IMR-90 (cell line): ENCODE measurements at regions not wholly inside any gene's neighbourhood (a gene's known extent, or its start where the extent isn't known, plus 50 kb on each side); places are given as distances from the start of the nearest gene placed in this dataset.

Experiments used
- ATAC-seq: fragments of 200-7000 bp; cut with Tn5 transposase; 2 replicates; pipeline ENCODE4 v1.9.1; 2020; ENCODE audit warnings: low read depth, mild to moderate bottlenecking, moderate library complexity
- BruUV-seq: library from RNA; stranded (reverse); fragments of 400-500 nt; replicated peaks from 2 replicates; lab custom pipeline; 2021; lab: Mats Ljungman, UMichigan
- CTCF ChIA-PET: fragments of 300-600 bp; formaldehyde crosslinking; extraction: SDS; loops from one replicate; lab custom pipeline; 2021; ENCODE audit warnings: antibody characterized with exemption; lab: Yijun Ruan, JAX
- POLR2A ChIA-PET: fragments of 300-600 bp; sonication (Branson Sonifier 250); formaldehyde crosslinking; loops from one replicate; lab custom pipeline; 2022; ENCODE audit warnings: antibody characterized with exemption; ENCODE audit not compliant: unreplicated experiment; lab: Charles Lee
- DNase-seq: peaks from one replicate; pipeline ENCODE4 v3.0.0; 2013
- H2AFZ ChIP-seq: replicated peaks from 2 replicates; pipeline ENCODE3; 2013; ENCODE audit warnings: low read length, mild to moderate bottlenecking; ENCODE audit not compliant: poor library complexity
- H2AK5ac ChIP-seq: 2 replicates; pipeline ENCODE4 v1.6.1; 2013; ENCODE audit warnings: low read depth, low read length, inconsistent platforms
- H2AK9ac ChIP-seq: replicated peaks from 2 replicates; pipeline ENCODE3; 2013; ENCODE audit warnings: mild to moderate bottlenecking, low read depth, low read length, moderate library complexity; ENCODE audit not compliant: poor library complexity
- H2BK120ac ChIP-seq: 2 replicates; pipeline ENCODE4 v1.6.1; 2013; ENCODE audit warnings: low read depth, low read length, inconsistent platforms
- H2BK15ac ChIP-seq: 3 replicates; pipeline ENCODE4 v1.6.1; 2013; ENCODE audit warnings: low read depth, low read length, inconsistent platforms
- H2BK20ac ChIP-seq: 2 replicates; pipeline ENCODE4 v1.6.1; 2013; ENCODE audit warnings: low read depth, mild to moderate bottlenecking, inconsistent platforms, low read length, moderate library complexity
- H2BK5ac ChIP-seq: 2 replicates; pipeline ENCODE4 v1.6.1; 2013; ENCODE audit warnings: mild to moderate bottlenecking, low read depth, low read length, inconsistent platforms; ENCODE audit not compliant: poor library complexity, severe bottlenecking
- H3K14ac ChIP-seq: replicated peaks from 2 replicates; pipeline ENCODE4 v1.6.1; 2013; ENCODE audit warnings: low read depth, low read length, inconsistent platforms
- H3K18ac ChIP-seq: 2 replicates; pipeline ENCODE4 v1.6.1; 2013; ENCODE audit warnings: low read depth, low read length, control low read depth
- H3K23ac ChIP-seq: 2 replicates; pipeline ENCODE4 v1.6.1; 2013; ENCODE audit warnings: low read depth, low read length, inconsistent platforms
- H3K27ac ChIP-seq: 2 replicates; pipeline ENCODE4 v1.5.1; 2013; ENCODE audit warnings: mild to moderate bottlenecking, control low read depth, low read length; ENCODE audit not compliant: insufficient read depth
- H3K27me3 ChIP-seq: 2 replicates; pipeline ENCODE4 v1.6.1; 2013; ENCODE audit warnings: low read length; ENCODE audit not compliant: control insufficient read depth, insufficient read depth
- H3K36me3 ChIP-seq: 2 replicates; pipeline ENCODE4 v1.6.1; 2013; ENCODE audit warnings: low read length, mixed read lengths; ENCODE audit not compliant: control insufficient read depth, insufficient read depth
- H3K4ac ChIP-seq: 2 replicates; pipeline ENCODE4 v1.6.1; 2013; ENCODE audit warnings: low read depth, low read length, inconsistent platforms
- H3K4me1 ChIP-seq: 2 replicates; pipeline ENCODE4 v1.6.1; 2013; ENCODE audit warnings: low read length, mixed read lengths; ENCODE audit not compliant: control insufficient read depth, insufficient read depth
- H3K4me2 ChIP-seq: 2 replicates; pipeline ENCODE4 v1.6.1; 2013; ENCODE audit warnings: low read depth, mild to moderate bottlenecking, control low read depth, low read length, moderate library complexity
- H3K4me3 ChIP-seq: 2 replicates; pipeline ENCODE4 v1.5.1; 2013; ENCODE audit warnings: low read depth, mild to moderate bottlenecking, control low read depth, low read length, moderate library complexity; ENCODE audit not compliant: insufficient read depth
- H3K56ac ChIP-seq: 2 replicates; pipeline ENCODE4 v1.6.1; 2013; ENCODE audit warnings: low read length, inconsistent platforms; ENCODE audit not compliant: insufficient read depth; ENCODE audit errors: extremely low read depth
- H3K79me1 ChIP-seq, 2 experiments: 2 replicates each; pipeline ENCODE4 v1.6.1; 2013; ENCODE audit warnings: low read length in 2 of 2, inconsistent platforms in 1 of 2, low read depth in 1 of 2
- H3K9ac ChIP-seq: 2 replicates; pipeline ENCODE4 v1.6.1; 2013; ENCODE audit warnings: low read depth, low read length, control low read depth
- H3K9me1 ChIP-seq: 2 replicates; pipeline ENCODE4 v1.6.1; 2013; ENCODE audit warnings: low read length, inconsistent platforms; ENCODE audit not compliant: insufficient read depth
- H3K9me3 ChIP-seq: 2 replicates; pipeline ENCODE4 v1.6.1; 2013; ENCODE audit warnings: low read length; ENCODE audit not compliant: control insufficient read depth, insufficient read depth
- H4K20me1 ChIP-seq: 2 replicates; pipeline ENCODE4 v1.6.1; 2013; ENCODE audit warnings: low read length, inconsistent platforms; ENCODE audit not compliant: insufficient read depth
- H4K5ac ChIP-seq: 2 replicates; pipeline ENCODE4 v1.6.1; 2013; ENCODE audit warnings: mild to moderate bottlenecking, low read depth, low read length, control low read depth
- H4K8ac ChIP-seq, 2 experiments: 2 replicates each; pipeline ENCODE4 v1.6.1; 2013; ENCODE audit warnings: low read depth in 2 of 2, low read length in 2 of 2, control low read depth in 1 of 2, inconsistent platforms in 1 of 2
- H4K91ac ChIP-seq: 2 replicates; pipeline ENCODE4 v1.6.1; 2013; ENCODE audit warnings: low read depth, low read length, inconsistent platforms; ENCODE audit not compliant: insufficient read depth
- BHLHE40 ChIP-seq: fragments of 150-350 bp; IDR thresholded peaks from 2 replicates; pipeline ENCODE4 v1.6.1; 2016; ENCODE audit warnings: mild to moderate bottlenecking, low read depth, low read length
- CEBPB ChIP-seq: IDR thresholded peaks from 2 replicates; pipeline ENCODE4 v1.6.1; 2012; ENCODE audit warnings: low read depth, low read length, improper control_type of control experiment
- CHD1 ChIP-seq: IDR thresholded peaks from 2 replicates; pipeline ENCODE4 v1.6.1; 2012; ENCODE audit warnings: low read depth, low read length, improper control_type of control experiment
- ELK1 ChIP-seq: fragments of 150-350 bp; IDR thresholded peaks from 2 replicates; pipeline ENCODE4 v1.6.1; 2016; ENCODE audit warnings: low read depth, mild to moderate bottlenecking, low read length, moderate library complexity, borderline replicate concordance
- FOS ChIP-seq: fragments of 150-350 bp; IDR thresholded peaks from 2 replicates; pipeline ENCODE4 v1.6.1; 2016; ENCODE audit warnings: low read depth, low read length
- MAFK ChIP-seq: IDR thresholded peaks from 2 replicates; pipeline ENCODE4 v1.6.1; 2012; ENCODE audit warnings: low read depth, low read length, improper control_type of control experiment
- MAZ ChIP-seq: IDR thresholded peaks from 2 replicates; pipeline ENCODE4 v1.6.1; 2012; ENCODE audit warnings: low read depth, mild to moderate bottlenecking, low read length, improper control_type of control experiment, moderate library complexity, borderline replicate concordance
- NFE2L2 ChIP-seq: fragments of 150-350 bp; IDR thresholded peaks from 2 replicates; pipeline ENCODE4 v1.6.1; 2016; ENCODE audit warnings: low read depth, mild to moderate bottlenecking, low read length
- RAD21 ChIP-seq: IDR thresholded peaks from 2 replicates; pipeline ENCODE4 v1.6.1; 2012; ENCODE audit warnings: low read length, improper control_type of control experiment
- SMC3 ChIP-seq: fragments of 150-350 bp; IDR thresholded peaks from 2 replicates; pipeline ENCODE4 v1.6.1; 2016; ENCODE audit warnings: low read depth, mild to moderate bottlenecking, antibody characterized with exemption, low read length, moderate library complexity
- USF2 ChIP-seq: fragments of 150-350 bp; IDR thresholded peaks from 2 replicates; pipeline ENCODE4 v1.6.1; 2017; ENCODE audit warnings: mild to moderate bottlenecking, antibody characterized with exemption, low read length, low read depth
- WGBS, 2 experiments: methylation state at CpG; one replicate each; pipeline versions ENCODE4 v1.1.5 to v1.1.7; 2013; ENCODE audit warnings: missing lambda C conversion rate in 2 of 2; ENCODE audit not compliant: insufficient read length in 1 of 2; ENCODE audit errors: extremely low coverage in 2 of 2; 5-methylcytosine and 5-hydroxymethylcytosine counted together
- dilution Hi-C: fragments of 300-500 bp; cut with HindIII; formaldehyde crosslinking; loops from one replicate; pipeline ENCODE4 v1.14.3; 2018; ENCODE audit warnings: low sequenced_read_pairs; ENCODE audit not compliant: unreplicated experiment
- in situ Hi-C: fragments of 300-500 bp; cut with MboI; formaldehyde crosslinking; loops from 3 replicates; pipeline ENCODE4 v1.14.3; 2019; ENCODE audit warnings: low sequenced_read_pairs, inconsistent platforms, mixed read lengths
- intact Hi-C: fragments of 100-400 bp; cut with micrococcal nuclease; formaldehyde crosslinking; loops from 2 replicates; pipeline ENCODE4 v1.10.0; 2022

GRCh38 chr4:74543231-74543781, 98.4 kb downstream of the AREG start:
- no peak overlapping the region for H3K4ac ChIP-seq
- no TSS peak for BruUV-seq
- no peaks in the 10 kb centered on the region for H3K9me3 ChIP-seq
- peaks cover 5% of the 10 kb centered on the region; the same call in 1 of the 2 replicates for H3K9me1 ChIP-seq
- no peak overlapping the region for H2BK15ac ChIP-seq
- no peaks in the 10 kb centered on the region for H4K20me1 ChIP-seq
- no peak overlapping the region for H2BK20ac ChIP-seq
- H3K27ac ChIP-seq = no peak overlapping the region
- no peak overlapping the region for H3K4me3 ChIP-seq
- no peaks in the 10 kb centered on the region for H3K36me3 ChIP-seq
- intact Hi-C loops = no loop called here
- H2AK5ac ChIP-seq = no peak overlapping the region
- H2AFZ ChIP-seq = no peak overlapping the region
- H3K4me2 ChIP-seq = no peak overlapping the region
- ChIA-PET CTCF (interaction anchor here (0.5 to 1.9 kb wide), 2 partner anchors 12 to 118 kb away, joined by 3 to 11 read pairs; no protein-coding TSS in a partner anchor), POLR2A (no interaction called here)
- no peak overlapping the region for H2AK9ac ChIP-seq
- no CpG with 5 or more reads among the region's 3 CpGs for WGBS, 2 experiments
- H3K23ac ChIP-seq = no peak overlapping the region
- H2BK120ac ChIP-seq = peak overlapping the region; percentile 29; the same call in 1 of the 2 replicates
- dilution Hi-C loops = no loop called here
- no peak overlapping the region for H2BK5ac ChIP-seq
- no peak overlapping the region for H3K56ac ChIP-seq
- no peak overlapping the region; the same call in 1 of the 2 replicates for H4K91ac ChIP-seq
- H3K14ac ChIP-seq = no peak overlapping the region
- TF ChIP-seq RAD21 (no peak), FOS (no peak), CHD1 (no peak), MAFK (no peak), ELK1 (no peak), CEBPB (no peak), MAZ (no peak), BHLHE40 (no peak), NFE2L2 (no peak), USF2 (no peak), SMC3 (no peak)
- in situ Hi-C loops = no loop called here
- peaks cover 14% of the 10 kb centered on the region for H3K4me1 ChIP-seq
- DNase-seq = no peak
- H4K5ac ChIP-seq = no peak overlapping the region; the same call in 1 of the 2 replicates
- peak overlapping the region; percentile 78; the same call in 1 of the 2 replicates for H3K18ac ChIP-seq
- ATAC-seq = no peak
- H3K79me1 ChIP-seq = no peaks in the 10 kb centered on the region
- H4K8ac ChIP-seq = no peak overlapping the region; a peak in 1 of 4 replicates
- H3K9ac ChIP-seq = no peak overlapping the region
- H3K27me3 ChIP-seq = no peaks in the 10 kb centered on the region
